GM12891 (cell line): ENCODE measurements at regions not wholly inside any gene's neighbourhood (a gene's known extent, or its start where the extent isn't known, plus 50 kb on each side); places are given as distances from the start of the nearest gene placed in this dataset.

Experiments
- DNase-seq: peaks from one replicate; pipeline ENCODE4 v3.0.0; 2011; ENCODE audit warnings: low spot score; ENCODE audit not compliant: insufficient read length
- FAIRE-seq: peaks from 2 replicates; lab custom pipeline; 2011; peaks lifted over from hg19 to GRCh38; lab: Jason Lieb, UNC
- PAX5 ChIP-seq: IDR thresholded peaks from 2 replicates; pipeline ENCODE4 v1.6.1; 2011; ENCODE audit warnings: low read length, moderate library complexity, mild to moderate bottlenecking; ENCODE audit not compliant: insufficient read depth, severe bottlenecking
- POLR2A ChIP-seq: IDR thresholded peaks from 2 replicates; pipeline ENCODE4 v1.6.1; 2011; ENCODE audit warnings: low read depth, low read length, control low read depth
- POLR2AphosphoS5 ChIP-seq: IDR thresholded peaks from 2 replicates; pipeline ENCODE4 v1.6.1; 2011; ENCODE audit warnings: low read depth, low read length, control low read depth
- POU2F2 ChIP-seq: IDR thresholded peaks from 2 replicates; pipeline ENCODE4 v1.6.1; 2011; ENCODE audit warnings: low read depth, mild to moderate bottlenecking, control low read depth, low read length, moderate library complexity
- SPI1 ChIP-seq: IDR thresholded peaks from 2 replicates; pipeline ENCODE4 v1.6.1; 2011; ENCODE audit warnings: low read depth, low read length, control low read depth
- TAF1 ChIP-seq: IDR thresholded peaks from 2 replicates; pipeline ENCODE4 v1.6.1; 2011; ENCODE audit warnings: low read depth, low read length, control low read depth

GRCh38 chr11:13836666-13837065, 125.9 kb upstream of the SPON1 start:
- no peak for DNase-seq
- TF ChIP-seq PAX5 (no peak), POLR2AphosphoS5 (no peak), TAF1 (no peak), SPI1 (no peak), POU2F2 (no peak), POLR2A (no peak)
- FAIRE-seq: no peak

- TF ChIP-seq POLR2AphosphoS5 (no peak), SPI1 (no peak), TAF1 (no peak), PAX5 (no peak), POU2F2 (no peak), POLR2A (no peak)
- FAIRE-seq: no peak
- DNase-seq: no peak
Observed at GRCh38 chr11:13837286-13837685, 125.2 kb upstream of the SPON1 start.

- DNase-seq (no peak), FAIRE-seq (no peak)
- TF ChIP-seq SPI1 (no peak), TAF1 (no peak), POLR2AphosphoS5 (no peak), POLR2A (no peak), PAX5 (no peak), POU2F2 (no peak)
Observed at GRCh38 chr11:13841393-13841792, 121.1 kb upstream of the SPON1 start.

- FAIRE-seq: no peak
- TF ChIP-seq POLR2AphosphoS5 (no peak), SPI1 (no peak)
Observed at GRCh38 chr11:13848031-13848430, 114.5 kb upstream of the SPON1 start.

GRCh38 chr11:13850231-13851005, 112.1 kb upstream of the SPON1 start:
- FAIRE-seq: no peak
- TF ChIP-seq TAF1 (no peak), POLR2A (no peak)
- no peak for DNase-seq

More at GRCh38 chr11:13848031-13848430, 114.5 kb upstream of the SPON1 start:
- DNase-seq: no peak

- FAIRE-seq (no peak), DNase-seq (no peak)
- TF ChIP-seq POLR2AphosphoS5: no peak
- no peak for TF ChIP-seq TAF1
- TF ChIP-seq POLR2A: no peak
- TF ChIP-seq PAX5: no peak
- TF ChIP-seq SPI1: no peak
- no peak for TF ChIP-seq POU2F2
Observed at GRCh38 chr11:13851691-13852090, 110.8 kb upstream of the SPON1 start.

GRCh38 chr11:13852481-13852880, 110.0 kb upstream of the SPON1 start:
- TF ChIP-seq POLR2A: no peak
- TF ChIP-seq POLR2AphosphoS5: no peak
- TF ChIP-seq PAX5: no peak
- no peak for TF ChIP-seq SPI1
- no peak for TF ChIP-seq TAF1
- no peak for TF ChIP-seq POU2F2
- no peak for DNase-seq
- no peak for FAIRE-seq

- FAIRE-seq (no peak), DNase-seq (no peak)
- TF ChIP-seq PAX5: no peak
- TF ChIP-seq POLR2AphosphoS5: no peak
- TF ChIP-seq TAF1: no peak
- TF ChIP-seq POU2F2: no peak
- no peak for TF ChIP-seq POLR2A
- TF ChIP-seq SPI1: no peak
Observed at GRCh38 chr11:13857828-13858227, 104.7 kb upstream of the SPON1 start.

- DNase-seq: no peak
- TF ChIP-seq POLR2AphosphoS5: no peak
- no peak for TF ChIP-seq SPI1
- TF ChIP-seq POLR2A: no peak
- TF ChIP-seq TAF1: no peak
- no peak for TF ChIP-seq PAX5
- no peak for TF ChIP-seq POU2F2
- no peak for FAIRE-seq
Observed at GRCh38 chr11:13859892-13860291, 102.6 kb upstream of the SPON1 start.

- DNase-seq: no peak
- TF ChIP-seq SPI1 (no peak), POLR2AphosphoS5 (no peak), POLR2A (no peak), POU2F2 (no peak), PAX5 (no peak), TAF1 (no peak)
- FAIRE-seq: no peak
Observed at GRCh38 chr11:13861411-13861810, 101.1 kb upstream of the SPON1 start.

- TF ChIP-seq PAX5 (no peak), POLR2A (no peak)
- DNase-seq (no peak), FAIRE-seq (no peak)
Observed at GRCh38 chr11:13862845-13863392, 99.6 kb upstream of the SPON1 start.
